ENCODE measurements at regions not wholly inside any gene's neighbourhood (a gene's known extent, or its start where the extent isn't known, plus 50 kb on each side); places are given as distances from the start of the nearest gene placed in this dataset.

- TF ChIP-seq TCF7 (CRISPR knock-in tag; IDR thresholded peaks at IDR 0.05; ENCODE audit: low read depth) (no peak), CTCF (IDR thresholded peaks at IDR 0.05) (no peak), MLX (CRISPR knock-in tag; IDR thresholded peaks at IDR 0.05) (no peak), KAT7 (CRISPR knock-in tag; IDR thresholded peaks at IDR 0.05; ENCODE audit: borderline replicate concordance) (no peak), JUN (CRISPR knock-in tag; IDR thresholded peaks at IDR 0.05) (no peak), ZBTB21 (CRISPR knock-in tag; IDR thresholded peaks at IDR 0.05; ENCODE audit: borderline replicate concordance) (no peak), ATF3 (CRISPR knock-in tag; conservative IDR thresholded peaks at IDR 0.05) (no peak), ZNF512 (CRISPR knock-in tag; IDR thresholded peaks at IDR 0.05; ENCODE audit: borderline replicate concordance) (no peak)
Measured at GRCh38 chr9:95813923-95814322, 61.6 kb upstream of the ERCC6L2 start.

All from WTC11 (cell line).